Suprapubic skin (tissue), 4 donors: ENCODE measurements at regions not wholly inside any gene's neighbourhood (a gene's known extent, or its start where the extent isn't known, plus 50 kb on each side); places are given as distances from the start of the nearest gene placed in this dataset.

Experiments used
- POLR2A ChIP-seq, 2 donors: fragments of 450-650 bp; IDR thresholded peaks; one replicate each; pipeline ENCODE4 v1.6.1; 2017; ENCODE audit warnings: antibody characterized with exemption in 2 of 2, mild to moderate bottlenecking in 2 of 2, moderate library complexity in 2 of 2
- POLR2AphosphoS5 ChIP-seq, 3 donors: sonication (generic); formaldehyde crosslinking; IDR thresholded peaks; one replicate each; pipeline ENCODE4 v1.6.1; 2017; ENCODE audit warnings: antibody characterized with exemption in 3 of 3
- TF ChIP-seq, protein P1 (sequence below), 2 donors: fragments of 200-600 bp in 1 of 2; fragments of 450-650 bp in 1 of 2; sonication (generic) in 1 of 2; IDR thresholded peaks; one replicate each; pipeline ENCODE4 v1.5.1; 2016 to 2019; ENCODE audit warnings: antibody characterized with exemption in 2 of 2, mild to moderate bottlenecking in 1 of 2, moderate library complexity in 1 of 2

DNA sequence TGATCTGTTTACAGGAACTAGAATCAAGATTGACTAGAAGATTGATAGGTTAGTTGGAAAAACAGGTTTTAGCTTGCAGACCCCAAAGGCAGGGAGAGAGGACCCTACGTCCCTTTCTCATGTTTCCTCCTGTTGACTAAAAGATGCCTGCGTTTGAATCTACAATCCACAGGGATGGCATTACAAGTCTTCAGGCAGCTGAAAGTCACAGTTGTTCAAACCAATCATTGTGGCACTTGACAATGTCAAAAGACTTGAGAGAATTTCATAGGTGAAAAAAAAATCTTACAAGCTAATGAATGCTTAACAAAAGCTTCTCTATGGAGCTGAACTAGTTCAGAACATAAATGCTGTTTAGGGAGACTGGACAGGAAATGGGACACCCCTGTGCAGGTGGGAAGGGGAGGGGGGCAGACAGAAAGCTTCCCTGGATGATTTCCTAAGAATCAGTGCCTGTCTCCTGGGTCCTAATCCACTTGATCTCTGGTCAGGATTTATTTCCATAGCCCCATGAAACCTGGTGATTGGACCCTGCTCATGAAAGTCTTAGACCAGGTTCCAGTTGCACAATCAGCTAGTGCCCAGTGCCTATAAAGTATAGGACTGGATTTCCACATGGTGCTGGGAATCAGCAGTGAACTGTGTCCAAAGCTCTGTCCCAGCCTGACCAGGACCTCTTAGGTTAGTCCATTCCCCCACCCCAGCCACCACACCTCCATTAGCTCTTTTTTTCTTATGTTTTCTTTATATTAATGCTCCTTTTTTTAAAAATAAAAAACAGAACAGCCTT lies 91.6 kb upstream of the BCAR3 start:
- TF ChIP-seq, protein P1, sequence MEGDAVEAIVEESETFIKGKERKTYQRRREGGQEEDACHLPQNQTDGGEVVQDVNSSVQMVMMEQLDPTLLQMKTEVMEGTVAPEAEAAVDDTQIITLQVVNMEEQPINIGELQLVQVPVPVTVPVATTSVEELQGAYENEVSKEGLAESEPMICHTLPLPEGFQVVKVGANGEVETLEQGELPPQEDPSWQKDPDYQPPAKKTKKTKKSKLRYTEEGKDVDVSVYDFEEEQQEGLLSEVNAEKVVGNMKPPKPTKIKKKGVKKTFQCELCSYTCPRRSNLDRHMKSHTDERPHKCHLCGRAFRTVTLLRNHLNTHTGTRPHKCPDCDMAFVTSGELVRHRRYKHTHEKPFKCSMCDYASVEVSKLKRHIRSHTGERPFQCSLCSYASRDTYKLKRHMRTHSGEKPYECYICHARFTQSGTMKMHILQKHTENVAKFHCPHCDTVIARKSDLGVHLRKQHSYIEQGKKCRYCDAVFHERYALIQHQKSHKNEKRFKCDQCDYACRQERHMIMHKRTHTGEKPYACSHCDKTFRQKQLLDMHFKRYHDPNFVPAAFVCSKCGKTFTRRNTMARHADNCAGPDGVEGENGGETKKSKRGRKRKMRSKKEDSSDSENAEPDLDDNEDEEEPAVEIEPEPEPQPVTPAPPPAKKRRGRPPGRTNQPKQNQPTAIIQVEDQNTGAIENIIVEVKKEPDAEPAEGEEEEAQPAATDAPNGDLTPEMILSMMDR (IDR thresholded peaks at IDR 0.05) = no peak
- no peak for TF ChIP-seq POLR2AphosphoS5 (IDR thresholded peaks at IDR 0.05)
- no peak for TF ChIP-seq POLR2A (IDR thresholded peaks at IDR 0.05)
